Hypothalamus (tissue), 51 donors: ENCODE measurements at regions not wholly inside any gene's neighbourhood (a gene's known extent, or its start where the extent isn't known, plus 50 kb on each side); places are given as distances from the start of the nearest gene placed in this dataset.
"Not testable (repeated sequence)": the region's sequence is repeated elsewhere in the genome, so short reads cannot be mapped to it uniquely, and the experiment has no call there.

Experiments
- DNase-seq, 51 donors: peaks; one replicate each; lab custom pipeline; 2025; lab: John Stamatoyannopoulos, UW

- DNase-seq = no peak
These were observed 476.3 kb downstream of the SIPA1L2 start for GRCh38 chr1:232153652-232154051.

- DNase-seq = no peak
These were observed 479.0 kb downstream of the SIPA1L2 start for GRCh38 chr1:232150770-232151548.

- DNase-seq = no peak
These were observed 480.4 kb downstream of the SIPA1L2 start for GRCh38 chr1:232149287-232150201.

- no peak for DNase-seq
These were observed 482.7 kb downstream of the SIPA1L2 start for GRCh38 chr1:232147215-232147614.

GRCh38 chr1:232146514-232146913, 483.4 kb downstream of the SIPA1L2 start:
- DNase-seq = no peak

- DNase-seq = no peak
These were observed 484.2 kb downstream of the SIPA1L2 start for GRCh38 chr1:232145768-232146167.

GRCh38 chr1:232144696-232145230, 485.2 kb downstream of the SIPA1L2 start:
- DNase-seq = no peak

GRCh38 chr1:232143315-232143886, 486.5 kb downstream of the SIPA1L2 start:
- DNase-seq = no peak

GRCh38 chr1:232142403-232143314, 487.3 kb downstream of the SIPA1L2 start:
- DNase-seq = peak in 24 of 51 donors; percentile 1 to 54 (median 11)

GRCh38 chr1:232141167-232141448, 488.8 kb downstream of the SIPA1L2 start:
- not testable (repeated sequence) for DNase-seq

- DNase-seq = no peak
These were observed 489.3 kb downstream of the SIPA1L2 start for GRCh38 chr1:232140419-232141166.

- no peak for DNase-seq
These were observed 490.5 kb downstream of the SIPA1L2 start for GRCh38 chr1:232139444-232139843.

GRCh38 chr1:232138044-232138443, 491.9 kb downstream of the SIPA1L2 start:
- DNase-seq = no peak

- no peak for DNase-seq
These were observed 492.9 kb downstream of the SIPA1L2 start for GRCh38 chr1:232137066-232137465.

- DNase-seq = no peak
These were observed 493.8 kb downstream of the SIPA1L2 start for GRCh38 chr1:232136136-232136535.

GRCh38 chr1:232134365-232134764, 495.6 kb downstream of the SIPA1L2 start:
- no peak for DNase-seq

GRCh38 chr1:232132572-232132971, 497.4 kb downstream of the SIPA1L2 start:
- no peak for DNase-seq

- no peak for DNase-seq
These were observed 498.1 kb downstream of the SIPA1L2 start for GRCh38 chr1:232131715-232132391.
